Neural cell (in vitro differentiated cells): ENCODE measurements at regions not wholly inside any gene's neighbourhood (a gene's known extent, or its start where the extent isn't known, plus 50 kb on each side); places are given as distances from the start of the nearest gene placed in this dataset.

Experiments
- CTCF ChIP-seq: fragments of 450-650 bp; IDR thresholded peaks from 2 replicates; pipeline ENCODE4 v1.5.1; 2014; ENCODE audit warnings: antibody characterized with exemption, mild to moderate bottlenecking, moderate library complexity; ENCODE audit not compliant: poor library complexity, severe bottlenecking
- EZH2 ChIP-seq: fragments of 200-600, 300-800 bp; shearing (Covaris generic), sonication (generic); IDR thresholded peaks from 2 replicates; pipeline ENCODE4 v1.6.1; 2014; ENCODE audit warnings: antibody characterized with exemption, low read length, borderline replicate concordance, mild to moderate bottlenecking; ENCODE audit not compliant: insufficient read depth, poor library complexity, severe bottlenecking
- MXI1 ChIP-seq: fragments of 450-650 bp; conservative IDR thresholded peaks from 2 replicates; pipeline ENCODE4 v1.6.1; 2014; ENCODE audit warnings: antibody characterized with exemption, mild to moderate bottlenecking; ENCODE audit not compliant: poor library complexity, severe bottlenecking
- POLR2AphosphoS5 ChIP-seq: IDR thresholded peaks from 2 replicates; pipeline ENCODE4 v1.6.1; 2012
- RAD21 ChIP-seq: fragments of 450-650 bp; conservative IDR thresholded peaks from 2 replicates; pipeline ENCODE4 v1.6.1; 2014; ENCODE audit warnings: antibody characterized with exemption, mild to moderate bottlenecking, moderate library complexity
- SMC3 ChIP-seq: fragments of 450-650 bp; conservative IDR thresholded peaks from 2 replicates; pipeline ENCODE4 v1.6.1; 2014; ENCODE audit warnings: antibody characterized with exemption, mild to moderate bottlenecking, moderate library complexity; ENCODE audit not compliant: poor library complexity
- TAF1 ChIP-seq: IDR thresholded peaks from 2 replicates; pipeline ENCODE4 v1.6.1; 2012; ENCODE audit warnings: low read depth

GRCh38 chr13:97901716-97902115 is 51.8 kb upstream of the IPO5 start:
- TF ChIP-seq CTCF = no peak
- TF ChIP-seq RAD21 = no peak
- TF ChIP-seq SMC3 = no peak
- no peak for TF ChIP-seq EZH2
- no peak for TF ChIP-seq MXI1
- no peak for TF ChIP-seq TAF1
- no peak for TF ChIP-seq POLR2AphosphoS5
